Esophagus squamous epithelium (tissue), 5 donors: ENCODE measurements at regions not wholly inside any gene's neighbourhood (a gene's known extent, or its start where the extent isn't known, plus 50 kb on each side); places are given as distances from the start of the nearest gene placed in this dataset.

Experiments used
- DNase-seq: peaks from one replicate; lab custom pipeline; 2025; lab: John Stamatoyannopoulos, UW
- H3K27ac ChIP-seq, 4 donors: fragments of 200-600 bp; sonication (generic); one replicate each; pipeline ENCODE4 v1.5.1; 2016 to 2019; ENCODE audit warnings: mild to moderate bottlenecking in 1 of 4
- H3K27me3 ChIP-seq, 4 donors: fragments of 200-600 bp; sonication (generic); 1 replicate in 3 of 4; 2 replicates in 1 of 4; pipeline versions ENCODE4 v1.5.1 to v1.6.0; 2017 to 2021; ENCODE audit warnings: antibody characterized with exemption in 1 of 4
- H3K36me3 ChIP-seq, 3 donors: fragments of 200-600 bp; sonication (generic); one replicate each; pipeline ENCODE4 v1.5.1; 2016 to 2019
- H3K4me1 ChIP-seq, 3 donors: fragments of 200-600 bp; sonication (generic); one replicate each; pipeline ENCODE4 v1.5.1; 2017 to 2019
- H3K4me3 ChIP-seq, 4 donors: fragments of 200-600 bp; sonication (generic); 1 replicate in 3 of 4; 2 replicates in 1 of 4; pipeline ENCODE4 v1.5.1; 2016 to 2019; ENCODE audit warnings: mild to moderate bottlenecking in 2 of 4, moderate library complexity in 1 of 4
- H3K9me3 ChIP-seq, 3 donors: fragments of 200-600 bp; sonication (generic); one replicate each; pipeline ENCODE4 v1.5.1; 2016 to 2019
- CTCF ChIP-seq, 6 experiments: fragments of 450-650 bp in 4 of 6; fragments of 200-600 bp in 2 of 6; sonication (generic) in 2 of 6; IDR thresholded peaks; one replicate each; pipeline ENCODE4 v1.5.1; 2016 to 2019; ENCODE audit warnings: antibody characterized with exemption in 6 of 6, mild to moderate bottlenecking in 4 of 6, moderate library complexity in 4 of 6
- POLR2A ChIP-seq, 4 donors: fragments of 450-650 bp; IDR thresholded peaks; one replicate each; pipeline ENCODE4 v1.6.1; 2017; ENCODE audit warnings: antibody characterized with exemption in 4 of 4, mild to moderate bottlenecking in 4 of 4, moderate library complexity in 3 of 4
- WGBS, 2 donors: methylation state at CpG; one replicate each; pipeline ENCODE4 v1.1.5; 2018; 5-methylcytosine and 5-hydroxymethylcytosine counted together
- intact Hi-C: fragments of 100-400 bp; cut with DNase I; formaldehyde crosslinking; loops from one replicate; pipeline ENCODE4 v1.15.0; 2022
- donor health status: DM: yes; HTN: yes; CAD: no.

- Histone ChIP-seq H3K4me1 (no peaks in the 10 kb centered on the region), H3K4me3 (no peak overlapping the region), H3K36me3 (no peaks in the 10 kb centered on the region), H3K27ac (no peak overlapping the region), H3K9me3 (no peaks in the 10 kb centered on the region), H3K27me3 (no peaks in the 10 kb centered on the region)
- intact Hi-C loops, result no loop called here
- WGBS, 2 donors, result 63 to 72% methylated on average over 3 of the region's 3 CpGs
- no peak for TF ChIP-seq POLR2A (IDR thresholded peaks at IDR 0.05)
- TF ChIP-seq CTCF (IDR thresholded peaks at IDR 0.05), result no peak
- no peak for DNase-seq
Measured at GRCh38 chr20:6490849-6491248, 276.6 kb upstream of the BMP2 start.

- Histone ChIP-seq H3K36me3 (no peaks in the 10 kb centered on the region), H3K9me3 (no peaks in the 10 kb centered on the region), H3K4me1 (no peaks in the 10 kb centered on the region), H3K27ac (no peak overlapping the region), H3K4me3 (no peak overlapping the region), H3K27me3 (no peaks in the 10 kb centered on the region)
- intact Hi-C loops, result no loop called here
- WGBS, 2 donors, result 46 to 60% methylated on average over 15 to 16 of the region's 16 CpGs
- DNase-seq, result no peak
- TF ChIP-seq CTCF (IDR thresholded peaks at IDR 0.05) (no peak), POLR2A (IDR thresholded peaks at IDR 0.05) (no peak)
Measured at GRCh38 chr20:6489361-6490171, 277.9 kb upstream of the BMP2 start.

DNA sequence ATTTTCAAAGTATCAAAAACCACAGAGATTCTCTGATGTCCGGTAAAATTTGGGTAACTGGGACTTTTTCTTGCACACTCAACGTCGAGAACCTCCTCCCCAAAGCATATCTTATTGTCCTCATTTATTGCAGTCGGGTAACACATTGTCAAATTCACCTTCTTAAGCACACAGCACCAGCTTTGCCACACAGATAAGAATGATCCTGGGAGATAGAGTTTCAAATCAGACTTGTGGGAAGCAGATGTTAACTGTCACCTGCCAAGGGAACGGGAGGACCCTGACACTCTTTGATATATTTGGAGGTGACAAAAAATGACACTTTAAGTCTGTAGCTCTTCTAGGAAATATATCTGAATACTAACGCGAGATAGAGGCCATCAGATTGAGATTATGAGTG, 282.1 kb upstream of the BMP2 start:
- DNase-seq, result no peak
- Histone ChIP-seq H3K27me3 (no peaks in the 10 kb centered on the region), H3K4me1 (no peaks in the 10 kb centered on the region), H3K27ac (no peak overlapping the region), H3K9me3 (no peaks in the 10 kb centered on the region), H3K4me3 (no peak overlapping the region), H3K36me3 (no peaks in the 10 kb centered on the region)
- 61% methylated on average over 7 of the region's 7 CpGs for WGBS, 2 donors
- TF ChIP-seq POLR2A (IDR thresholded peaks at IDR 0.05), result no peak
- TF ChIP-seq CTCF (IDR thresholded peaks at IDR 0.05), result no peak
- intact Hi-C loops, result no loop called here

- no peak overlapping the region for H3K27ac ChIP-seq
- intact Hi-C loops, result no loop called here
- whole genome bisulfite sequencing, 2 donors, result 86 to 94% methylated on average over 2 of the region's 2 CpGs
Measured at GRCh38 chr20:6483727-6484126, 283.8 kb upstream of the BMP2 start.

More at GRCh38 chr20:6483727-6484126, 283.8 kb upstream of the BMP2 start:
- H3K36me3 ChIP-seq, result no peaks in the 10 kb centered on the region
- no peak for DNase-seq
- no peaks in the 10 kb centered on the region for H3K27me3 ChIP-seq
- H3K9me3 ChIP-seq, result no peaks in the 10 kb centered on the region
- no peaks in the 10 kb centered on the region for H3K4me1 ChIP-seq
- no peak overlapping the region for H3K4me3 ChIP-seq
- TF ChIP-seq CTCF (IDR thresholded peaks at IDR 0.05), result no peak
- TF ChIP-seq POLR2A (IDR thresholded peaks at IDR 0.05), result no peak
